AG04449 (cell line): ENCODE measurements at regions not wholly inside any gene's neighbourhood (a gene's known extent, or its start where the extent isn't known, plus 50 kb on each side); places are given as distances from the start of the nearest gene placed in this dataset.
"Not testable (repeated sequence)": the region's sequence is repeated elsewhere in the genome, so short reads cannot be mapped to it uniquely, and the experiment has no call there.

Source experiments
- CTCF ChIA-PET: fragments of 350-600 bp; formaldehyde crosslinking; extraction: SDS; loops from one replicate; lab custom pipeline; 2021; ENCODE audit warnings: antibody characterized with exemption; lab: Yijun Ruan, JAX
- POLR2A ChIA-PET: fragments of 400-600, 350-600 bp; formaldehyde crosslinking; extraction: SDS; loops from one replicate; lab custom pipeline; 2020; ENCODE audit warnings: antibody characterized with exemption, inconsistent platforms; lab: Yijun Ruan, JAX
- DNase-seq: peaks from one replicate; pipeline ENCODE4 v3.0.0-alpha.2; 2010; ENCODE audit warnings: low read depth, low spot score
- H3K4me3 ChIP-seq: 2 replicates; pipeline ENCODE4 v1.5.1; 2011; ENCODE audit warnings: low read depth, mild to moderate bottlenecking, control low read depth, low read length
- TF ChIP-seq, protein P1 (sequence below): IDR thresholded peaks from one replicate; pipeline ENCODE4 v1.5.1; 2011; ENCODE audit warnings: mild to moderate bottlenecking, moderate library complexity, low read length, control low read depth, inconsistent platforms; ENCODE audit not compliant: insufficient read depth; ENCODE audit errors: missing control alignments

DNA sequence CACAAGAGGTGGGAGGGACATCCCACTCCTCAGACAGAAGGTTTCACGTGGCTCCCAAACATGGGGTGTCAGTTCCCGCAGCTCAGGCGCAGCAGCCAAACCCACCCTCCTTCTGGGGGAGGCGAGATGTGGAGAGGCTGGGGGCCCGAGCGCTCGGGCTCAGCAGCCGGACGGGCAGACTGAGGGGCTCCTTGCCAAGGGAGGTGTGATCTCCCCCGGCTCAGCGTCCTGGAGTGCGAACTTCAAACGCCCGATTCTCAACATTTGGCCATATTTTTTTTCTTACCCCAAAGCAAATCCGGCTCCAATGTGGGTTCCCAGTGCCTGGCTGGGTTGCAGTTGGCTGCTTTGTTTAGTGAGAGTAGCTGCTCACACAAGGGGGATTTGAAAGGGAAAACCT, 477.9 kb downstream of the MN1 start:
- TF ChIP-seq, protein P1, sequence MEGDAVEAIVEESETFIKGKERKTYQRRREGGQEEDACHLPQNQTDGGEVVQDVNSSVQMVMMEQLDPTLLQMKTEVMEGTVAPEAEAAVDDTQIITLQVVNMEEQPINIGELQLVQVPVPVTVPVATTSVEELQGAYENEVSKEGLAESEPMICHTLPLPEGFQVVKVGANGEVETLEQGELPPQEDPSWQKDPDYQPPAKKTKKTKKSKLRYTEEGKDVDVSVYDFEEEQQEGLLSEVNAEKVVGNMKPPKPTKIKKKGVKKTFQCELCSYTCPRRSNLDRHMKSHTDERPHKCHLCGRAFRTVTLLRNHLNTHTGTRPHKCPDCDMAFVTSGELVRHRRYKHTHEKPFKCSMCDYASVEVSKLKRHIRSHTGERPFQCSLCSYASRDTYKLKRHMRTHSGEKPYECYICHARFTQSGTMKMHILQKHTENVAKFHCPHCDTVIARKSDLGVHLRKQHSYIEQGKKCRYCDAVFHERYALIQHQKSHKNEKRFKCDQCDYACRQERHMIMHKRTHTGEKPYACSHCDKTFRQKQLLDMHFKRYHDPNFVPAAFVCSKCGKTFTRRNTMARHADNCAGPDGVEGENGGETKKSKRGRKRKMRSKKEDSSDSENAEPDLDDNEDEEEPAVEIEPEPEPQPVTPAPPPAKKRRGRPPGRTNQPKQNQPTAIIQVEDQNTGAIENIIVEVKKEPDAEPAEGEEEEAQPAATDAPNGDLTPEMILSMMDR = no peak
- DNase-seq = no peak
- H3K4me3 ChIP-seq = no peak overlapping the region
- ChIA-PET CTCF (no interaction called here), POLR2A (no interaction called here)

DNA sequence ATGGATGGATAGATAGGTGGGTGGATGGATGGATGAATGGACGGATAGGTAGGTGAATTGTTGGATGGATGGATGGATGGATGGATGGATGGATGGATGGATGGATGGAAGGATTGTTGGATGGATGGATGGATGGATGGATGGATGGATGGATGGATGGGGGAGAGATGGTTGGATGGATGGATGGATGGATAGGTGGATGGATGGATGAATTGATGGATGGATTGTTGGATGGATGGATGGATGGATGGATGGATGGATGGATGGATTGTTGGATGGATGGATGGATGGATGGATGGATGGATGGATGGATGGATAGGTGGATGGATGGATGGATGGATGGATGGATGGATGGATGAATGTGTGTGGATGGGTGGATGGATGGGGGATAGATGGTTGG, 476.6 kb downstream of the MN1 start:
- DNase-seq, POLR2A ChIA-PET, H3K4me3 ChIP-seq, CTCF ChIA-PET: not testable (repeated sequence)

DNA sequence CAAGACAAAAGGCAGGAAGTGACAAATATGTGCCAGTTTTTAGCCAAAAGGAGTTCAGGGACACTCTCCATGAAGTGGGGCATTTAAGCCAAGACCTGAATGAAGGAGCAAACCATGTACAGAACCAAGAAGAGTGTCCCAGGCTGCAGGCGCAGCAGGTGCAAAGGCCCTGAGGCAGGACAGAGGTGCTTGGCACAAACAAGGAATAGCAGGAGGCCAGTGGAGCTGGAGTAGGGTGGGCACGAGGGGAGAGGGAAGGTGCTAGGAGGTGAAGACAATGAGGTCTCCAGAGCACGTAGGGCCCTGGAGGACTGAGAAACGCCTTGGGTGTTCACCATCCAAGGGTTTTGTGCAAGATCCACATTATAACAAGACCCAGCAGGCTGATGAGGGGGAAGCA, 474.1 kb downstream of the MN1 start:
- CTCF ChIA-PET = interaction anchor here (1.0 kb wide), 1 partner anchor 9 kb away, joined by 3 read pairs; no protein-coding TSS in a partner anchor
- no peak overlapping the region for H3K4me3 ChIP-seq
- TF ChIP-seq, protein P1 = no peak
- DNase-seq = no peak
- POLR2A ChIA-PET = no interaction called here

DNA sequence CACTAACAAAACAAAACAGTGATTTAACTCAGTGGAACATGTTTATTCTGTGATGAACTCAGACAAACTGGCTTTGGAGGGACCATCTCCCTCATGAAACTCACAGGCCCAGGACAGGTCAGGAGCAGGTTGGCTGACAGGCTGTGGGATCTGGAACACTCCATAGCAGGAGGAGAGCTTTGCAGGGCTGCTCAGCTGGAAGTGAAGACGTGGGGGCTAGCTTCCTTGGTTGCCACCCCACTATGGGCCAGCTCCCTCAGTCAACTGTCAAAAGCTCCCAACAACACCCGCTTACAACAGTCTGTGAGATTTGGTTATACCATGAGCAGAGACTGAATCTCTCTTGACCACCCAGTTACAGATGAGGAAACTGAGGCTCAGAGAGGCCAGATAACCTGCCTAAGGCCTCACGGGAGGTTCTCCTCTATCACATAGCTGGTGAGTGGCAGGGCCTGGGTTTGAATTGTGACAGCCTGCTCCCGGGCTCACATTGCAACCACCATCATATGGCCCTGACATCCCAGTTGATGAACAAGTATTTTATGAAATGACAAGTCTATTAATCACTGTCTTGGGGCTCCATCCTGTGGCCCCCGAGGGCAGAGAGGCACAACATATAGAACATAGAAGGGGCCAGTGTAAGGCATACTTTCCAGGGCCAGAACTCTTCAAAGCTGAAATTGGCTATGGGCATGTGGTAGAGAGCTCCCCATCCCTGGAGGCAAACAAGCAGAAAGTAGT, 473.4 kb downstream of the MN1 start:
- no peak for DNase-seq
- ChIA-PET POLR2A (no interaction called here), CTCF (interaction anchor here (1.0 to 1.4 kb wide), 2 partner anchors 10 to 572 kb away, joined by 3 to 4 read pairs; no protein-coding TSS in a partner anchor)

DNA sequence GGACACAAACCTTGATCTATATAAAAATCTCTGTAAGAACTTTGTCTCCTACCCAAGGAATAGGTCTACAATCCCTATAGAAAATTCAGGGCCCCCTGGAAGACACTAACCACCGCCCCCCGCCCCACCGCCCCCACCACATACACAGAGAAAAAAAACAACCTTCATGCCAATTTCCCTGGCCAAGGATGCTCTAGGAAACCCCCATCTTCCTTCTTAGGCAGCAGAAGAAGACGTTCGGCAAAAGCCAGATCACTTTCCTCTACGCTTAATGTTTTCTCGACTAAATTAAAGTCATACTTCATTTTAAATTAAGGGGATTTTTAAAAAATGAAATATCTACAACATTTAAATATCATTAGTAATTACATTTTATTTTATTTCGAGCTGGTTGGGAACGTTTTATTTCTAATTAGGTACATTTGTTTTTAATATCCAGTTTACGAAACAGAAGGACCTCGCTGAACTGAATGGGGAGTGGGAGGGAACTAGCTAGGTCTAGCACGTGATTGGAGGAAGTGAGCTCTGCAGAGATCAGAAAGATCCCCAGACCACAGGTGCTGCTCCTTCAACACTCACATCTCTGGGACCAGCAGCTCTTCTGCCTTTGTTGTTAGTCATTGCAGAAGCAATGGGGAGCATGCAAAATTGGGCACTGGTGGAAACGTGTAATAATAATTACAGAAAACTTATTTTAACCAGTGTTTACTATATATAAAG, 472.3 kb downstream of the MN1 start:
- ChIA-PET CTCF (interaction anchor here (1.4 kb wide), 1 partner anchor 573 kb away, joined by 4 read pairs; no protein-coding TSS in a partner anchor), POLR2A (no interaction called here)
- TF ChIP-seq, protein P1 = no peak
- DNase-seq = no peak
- H3K4me3 ChIP-seq = no peak overlapping the region

More for the DNA sequence above, 473.4 kb downstream of the MN1 start:
- no peak overlapping the region for H3K4me3 ChIP-seq
- TF ChIP-seq, protein P1 = no peak

DNA sequence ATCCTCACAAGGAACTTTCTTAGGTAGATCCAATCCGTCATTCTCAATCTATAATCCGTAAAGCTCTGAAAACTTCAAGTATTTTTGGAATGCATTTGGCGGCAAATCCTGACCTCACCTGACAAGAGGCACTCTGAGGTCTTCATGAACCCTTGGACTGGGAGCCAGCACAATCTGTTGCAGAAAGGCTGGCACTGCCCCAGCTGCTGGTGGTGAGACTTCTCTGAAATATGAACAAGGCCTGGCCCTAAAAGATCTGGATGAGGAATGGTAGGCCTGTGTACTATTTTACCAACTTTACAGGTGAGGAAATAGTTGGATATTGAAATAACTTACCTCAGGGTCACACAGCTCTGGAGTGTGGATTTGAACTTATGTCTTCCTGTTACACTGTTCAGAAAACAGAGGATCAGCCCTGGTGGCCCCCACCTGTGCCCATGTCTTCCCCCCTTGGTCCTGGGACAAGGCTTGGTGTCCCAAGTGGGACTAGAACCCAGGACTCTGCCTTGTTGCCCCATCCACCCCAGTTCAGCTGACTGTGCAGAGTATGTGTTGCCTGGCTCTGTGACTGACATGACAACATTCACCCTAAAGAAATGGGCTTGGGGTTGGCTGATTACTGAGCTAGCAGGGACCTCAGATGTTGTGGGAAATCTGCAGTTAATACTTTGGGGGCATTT, 471.4 kb downstream of the MN1 start:
- no peak overlapping the region for H3K4me3 ChIP-seq
- DNase-seq = no peak
- TF ChIP-seq, protein P1 = no peak
- ChIA-PET CTCF (interaction anchor here (0.6 to 1.1 kb wide), 3 partner anchors 115 to 579 kb away, joined by 3 read pairs; no protein-coding TSS in a partner anchor), POLR2A (no interaction called here)
